ENCODE measurements at regions not wholly inside any gene's neighbourhood (a gene's known extent, or its start where the extent isn't known, plus 50 kb on each side); places are given as distances from the start of the nearest gene placed in this dataset.

GRCh38 chr4:148779771-148780170, 337.6 kb upstream of the NR3C2 start:
- H2BK12ac ChIP-seq (ENCODE audit: low read depth, low read length) = no peak overlapping the region
- H4K5ac ChIP-seq (ENCODE audit: insufficient read length, low read depth, low read length) = no peak overlapping the region
- H3K27ac ChIP-seq (ENCODE audit: low read depth, low read length) = no peak overlapping the region
- no peak overlapping the region for H2AK5ac ChIP-seq (ENCODE audit: low read depth, low read length)
- no peak overlapping the region for H2BK20ac ChIP-seq (ENCODE audit: low read length)
- ChIA-PET POLR2A (ENCODE audit: partially characterized antibody) (no interaction called here), CTCF (ENCODE audit: partially characterized antibody) (interaction anchor here (0.6 to 1.1 kb wide), 2 partner anchors 382 to 741 kb away, joined by 3 read pairs; no protein-coding TSS in a partner anchor)
- no peak overlapping the region for H3K4me2 ChIP-seq (ENCODE audit: insufficient read depth in 1 of 2, low read depth in 2 of 2, low read length in 2 of 2)
- H3K79me2 ChIP-seq (ENCODE audit: control insufficient read depth in 1 of 2, insufficient read depth in 2 of 2, low read length in 2 of 2) = no peaks in the 10 kb centered on the region
- no peaks in the 10 kb centered on the region for H3K27me3 ChIP-seq (replicated peaks in 1 of 4; ENCODE audit: control insufficient read depth in 3 of 4, extremely low read depth in 1 of 4, insufficient read depth in 3 of 4, low read length in 3 of 4)
- no peaks in the 10 kb centered on the region for H3K9me3 ChIP-seq (ENCODE audit: insufficient read depth in 2 of 2, low read depth in 1 of 2, low read length in 1 of 2)
- no peak overlapping the region for H3K4ac ChIP-seq (replicated peaks; ENCODE audit: insufficient read length, low read depth, low read length)
- H4K20me1 ChIP-seq (replicated peaks in 1 of 2; ENCODE audit: control insufficient read depth in 1 of 2, insufficient read depth in 2 of 2, low read length in 2 of 2) = no peaks in the 10 kb centered on the region
- no peak overlapping the region for H3K4me3 ChIP-seq (ENCODE audit: extremely low read depth in 1 of 4, insufficient read depth in 2 of 4, low read depth in 3 of 4, low read length in 4 of 4)
- H3K79me1 ChIP-seq (ENCODE audit: low read depth, low read length) = no peaks in the 10 kb centered on the region
- WGBS, 2 experiments (ENCODE audit: extremely low coverage in 1 of 2, insufficient coverage in 1 of 2, insufficient read length in 1 of 2, insufficient replicate concordance in 2 of 2, low coverage in 1 of 2, low lambda C conversion rate in 2 of 2, missing lambda C conversion rate in 1 of 2) = 94% methylated on average over 4 of the region's 4 CpGs; no CpG with 5 or more reads in 1 of the 2 experiments
- H3K36me3 ChIP-seq (ENCODE audit: control insufficient read depth in 2 of 4, insufficient read depth in 4 of 4, low read length in 3 of 4) = no peaks in the 10 kb centered on the region
- H3K56ac ChIP-seq (replicated peaks; ENCODE audit: insufficient read length, low read depth, low read length) = no peak overlapping the region
- no peak overlapping the region for H4K8ac ChIP-seq (ENCODE audit: extremely low read depth, insufficient read depth, low read length)
- H3K23me2 ChIP-seq (ENCODE audit: low read depth, low read length) = no peaks in the 10 kb centered on the region
- TF ChIP-seq POLR2A (IDR thresholded peaks at IDR 0.05; ENCODE audit: control extremely low read depth in 1 of 2, low read depth in 2 of 2, low read length in 2 of 2) = no peak
- no peak for TF ChIP-seq SIN3A (conservative IDR thresholded peaks at IDR 0.05 in 1 of 2, IDR thresholded peaks at IDR 0.05 in 1 of 2; ENCODE audit: low read depth in 1 of 2, low read length in 2 of 2)
- TF ChIP-seq GTF2F1 (IDR thresholded peaks at IDR 0.05; ENCODE audit: borderline replicate concordance, low read depth, low read length) = no peak
- no peak for TF ChIP-seq ZNF274 (IDR thresholded peaks at IDR 0.05; ENCODE audit: borderline replicate concordance, extremely low read depth, low read length)
- no peak for TF ChIP-seq CEBPB (IDR thresholded peaks at IDR 0.05; ENCODE audit: low read depth, low read length)
- no peak for TF ChIP-seq HDAC6 (IDR thresholded peaks at IDR 0.05; ENCODE audit: low read depth, low read length)
- TF ChIP-seq BCL11A (IDR thresholded peaks at IDR 0.05; ENCODE audit: low read depth in 2 of 2, low read length in 2 of 2) = no peak
- TF ChIP-seq CTBP2 (IDR thresholded peaks at IDR 0.05; ENCODE audit: borderline replicate concordance, insufficient read depth, insufficient read length, low read length) = no peak
- TF ChIP-seq HDAC2 (IDR thresholded peaks at IDR 0.05; ENCODE audit: borderline replicate concordance in 1 of 2, low read depth in 2 of 2, low read length in 2 of 2) = no peak
- no peak overlapping the region for H2AFZ ChIP-seq (ENCODE audit: low read length)
- no peak overlapping the region for H3K18ac ChIP-seq (ENCODE audit: extremely low read depth, low read length)
- H2BK15ac ChIP-seq (ENCODE audit: low read length) = no peak overlapping the region
- H2BK5ac ChIP-seq (ENCODE audit: low read depth, low read length) = no peak overlapping the region
- FAIRE-seq (no peak), DNase-seq (ENCODE audit: low read depth in 1 of 2, low spot score in 2 of 2) (no peak)
- peaks cover 0 to 6% (median 0%) of the 10 kb centered on the region in 4 experiments; a peak in 1 of 7 replicates for H3K4me1 ChIP-seq (replicated peaks in 1 of 4; ENCODE audit: control insufficient read depth in 3 of 4, insufficient read depth in 4 of 4, low read length in 3 of 4)
- no peak overlapping the region for H4K91ac ChIP-seq (replicated peaks; ENCODE audit: insufficient read length, low read length)
- H3K14ac ChIP-seq (ENCODE audit: insufficient read length) = no peak overlapping the region
- H2BK120ac ChIP-seq (replicated peaks; ENCODE audit: low read depth, low read length) = no peak overlapping the region
- H3K23ac ChIP-seq (ENCODE audit: insufficient read length) = no peak overlapping the region
- no peak overlapping the region for H3K9ac ChIP-seq (replicated peaks in 1 of 4; ENCODE audit: extremely low read depth in 1 of 4, low read depth in 3 of 4, low read length in 3 of 4)

Measured in H1 (cell line).